H1 (cell line): ENCODE measurements at regions not wholly inside any gene's neighbourhood (a gene's known extent, or its start where the extent isn't known, plus 50 kb on each side); places are given as distances from the start of the nearest gene placed in this dataset.
A peak's percentile ranks its signal among the peaks of the same experiment; 100 is the strongest.
"Not testable (repeated sequence)": the region's sequence is repeated elsewhere in the genome, so short reads cannot be mapped to it uniquely, and the experiment has no call there.

Experiments used
- CTCF ChIA-PET: fragments of 300-600 bp; sonication (Branson Sonifier 250); formaldehyde crosslinking; loops from one replicate; lab custom pipeline; 2021; ENCODE audit not compliant: partially characterized antibody; lab: Charles Lee
- POLR2A ChIA-PET: fragments of 300-600 bp; sonication (Branson Sonifier 250); formaldehyde crosslinking; loops from one replicate; lab custom pipeline; 2021; ENCODE audit warnings: inconsistent platforms; ENCODE audit not compliant: partially characterized antibody; lab: Charles Lee
- DNase-seq, 2 experiments: peaks; one replicate each; pipeline versions ENCODE4 v3.0.0 to v3.0.0-alpha.2; 2010 to 2022; ENCODE audit warnings: low spot score in 2 of 2, low read depth in 1 of 2, mixed read lengths in 1 of 2
- FAIRE-seq: peaks from 2 replicates; lab custom pipeline; 2011; peaks lifted over from hg19 to GRCh38; lab: Jason Lieb, UNC
- H2AFZ ChIP-seq: 2 replicates; pipeline ENCODE4 v1.8.1; 2012; ENCODE audit warnings: low read length, inconsistent platforms
- H2AK5ac ChIP-seq: 2 replicates; pipeline ENCODE4 v1.6.1; 2013; ENCODE audit warnings: low read depth, low read length
- H2BK120ac ChIP-seq: replicated peaks from 2 replicates; pipeline ENCODE3; 2013; ENCODE audit warnings: low read depth, low read length, inconsistent platforms
- H2BK12ac ChIP-seq: 2 replicates; pipeline ENCODE4 v1.6.1; 2013; ENCODE audit warnings: low read depth, low read length
- H2BK15ac ChIP-seq: 2 replicates; pipeline ENCODE4 v1.6.1; 2013; ENCODE audit warnings: low read length
- H2BK20ac ChIP-seq: 2 replicates; pipeline ENCODE4 v1.6.1; 2013; ENCODE audit warnings: low read length
- H2BK5ac ChIP-seq: 2 replicates; pipeline ENCODE4 v1.6.1; 2013; ENCODE audit warnings: low read depth, low read length
- H3K14ac ChIP-seq: 2 replicates; pipeline ENCODE4 v1.6.1; 2013; ENCODE audit warnings: inconsistent platforms; ENCODE audit not compliant: insufficient read length
- H3K18ac ChIP-seq: 2 replicates; pipeline ENCODE4 v1.6.1; 2013; ENCODE audit warnings: low read length; ENCODE audit errors: extremely low read depth
- H3K23ac ChIP-seq: 2 replicates; pipeline ENCODE4 v1.6.1; 2013; ENCODE audit warnings: inconsistent platforms; ENCODE audit not compliant: insufficient read length
- H3K23me2 ChIP-seq: 2 replicates; pipeline ENCODE4 v1.6.1; 2013; ENCODE audit warnings: low read depth, low read length
- H3K27ac ChIP-seq: 2 replicates; pipeline ENCODE4 v1.6.1; 2011; ENCODE audit warnings: low read depth, low read length, inconsistent platforms
- H3K27me3 ChIP-seq, 4 experiments: replicated peaks in 1 of 4; 1 replicate in 1 of 4; 2 replicates in 3 of 4; pipeline versions ENCODE4 v1.6.1 to v1.8.1; 2011 to 2013; ENCODE audit warnings: low read length in 3 of 4, mild to moderate bottlenecking in 3 of 4, inconsistent platforms in 2 of 4, mixed read lengths in 2 of 4, moderate library complexity in 1 of 4; ENCODE audit not compliant: control insufficient read depth in 3 of 4, insufficient read depth in 3 of 4; ENCODE audit errors: extremely low read depth in 1 of 4
- H3K36me3 ChIP-seq, 4 experiments: 2 replicates each; pipeline versions ENCODE4 v1.6.1 to v1.8.1; 2011 to 2013; ENCODE audit warnings: mild to moderate bottlenecking in 4 of 4, low read length in 3 of 4, moderate library complexity in 2 of 4, control low read depth in 1 of 4, inconsistent platforms in 1 of 4; ENCODE audit not compliant: insufficient read depth in 4 of 4, control insufficient read depth in 2 of 4
- H3K4ac ChIP-seq: replicated peaks from 2 replicates; pipeline ENCODE3; 2013; ENCODE audit warnings: low read length, low read depth, mixed read lengths, inconsistent platforms; ENCODE audit not compliant: insufficient read length
- H3K4me1 ChIP-seq, 4 experiments: replicated peaks in 1 of 4; 1 replicate in 1 of 4; 2 replicates in 3 of 4; pipeline versions ENCODE4 v1.6.1 to v1.8.1; 2011 to 2013; ENCODE audit warnings: low read length in 3 of 4, inconsistent platforms in 2 of 4, mixed read lengths in 1 of 4; ENCODE audit not compliant: insufficient read depth in 4 of 4, control insufficient read depth in 3 of 4
- H3K4me2 ChIP-seq, 2 experiments: 2 replicates each; pipeline versions ENCODE4 v1.6.1 to v1.8.1; 2011 to 2013; ENCODE audit warnings: low read depth in 2 of 2, low read length in 2 of 2, control low read depth in 1 of 2, inconsistent platforms in 1 of 2, mild to moderate bottlenecking in 1 of 2; ENCODE audit not compliant: insufficient read depth in 1 of 2
- H3K4me3 ChIP-seq, 4 experiments: fragments of 200-600, 300-600 bp in 1 of 4; sonication (generic), shearing (Covaris generic), sonication (Bioruptor Twin) in 1 of 4; 2 replicates each; pipeline versions ENCODE4 v1.5.1 to v1.8.1; 2011 to 2016; ENCODE audit warnings: low read length in 4 of 4, low read depth in 3 of 4, control low read depth in 2 of 4, inconsistent platforms in 2 of 4, mild to moderate bottlenecking in 2 of 4, mixed read lengths in 1 of 4, moderate library complexity in 1 of 4; ENCODE audit not compliant: insufficient read depth in 2 of 4; ENCODE audit errors: extremely low read depth in 1 of 4
- H3K56ac ChIP-seq: replicated peaks from 2 replicates; pipeline ENCODE3; 2013; ENCODE audit warnings: low read depth, mild to moderate bottlenecking, mixed read lengths, low read length, inconsistent platforms; ENCODE audit not compliant: insufficient read length
- H3K79me1 ChIP-seq: 2 replicates; pipeline ENCODE4 v1.6.1; 2013; ENCODE audit warnings: low read depth, low read length, control low read depth
- H3K79me2 ChIP-seq, 2 experiments: 2 replicates each; pipeline versions ENCODE4 v1.6.1 to v1.8.1; 2012 to 2013; ENCODE audit warnings: low read length in 2 of 2, mild to moderate bottlenecking in 2 of 2, inconsistent platforms in 1 of 2; ENCODE audit not compliant: insufficient read depth in 2 of 2, control insufficient read depth in 1 of 2
- H3K9ac ChIP-seq, 4 experiments: replicated peaks in 1 of 4; 1 replicate in 1 of 4; 2 replicates in 3 of 4; pipeline versions ENCODE4 v1.6.1 to v1.8.1; 2011 to 2013; ENCODE audit warnings: low read depth in 3 of 4, low read length in 3 of 4, control low read depth in 2 of 4, mild to moderate bottlenecking in 2 of 4, moderate library complexity in 2 of 4, inconsistent platforms in 1 of 4; ENCODE audit errors: extremely low read depth in 1 of 4
- H3K9me3 ChIP-seq, 2 experiments: 2 replicates each; pipeline versions ENCODE4 v1.6.1 to v1.8.1; 2012 to 2013; ENCODE audit warnings: mild to moderate bottlenecking in 2 of 2, moderate library complexity in 2 of 2, control low read depth in 1 of 2, inconsistent platforms in 1 of 2, low read depth in 1 of 2, low read length in 1 of 2, mixed read lengths in 1 of 2; ENCODE audit not compliant: insufficient read depth in 2 of 2
- H4K20me1 ChIP-seq, 2 experiments: replicated peaks in 1 of 2; 2 replicates each; pipeline versions ENCODE3 to v1.8.1; 2011 to 2013; ENCODE audit warnings: inconsistent platforms in 2 of 2, low read length in 2 of 2, mild to moderate bottlenecking in 1 of 2; ENCODE audit not compliant: insufficient read depth in 2 of 2, control insufficient read depth in 1 of 2
- H4K5ac ChIP-seq: 2 replicates; pipeline ENCODE4 v1.6.1; 2013; ENCODE audit warnings: low read length, low read depth, mixed read lengths, inconsistent platforms; ENCODE audit not compliant: insufficient read length
- H4K8ac ChIP-seq: 2 replicates; pipeline ENCODE4 v1.8.0; 2013; ENCODE audit warnings: mild to moderate bottlenecking, moderate library complexity, low read length, inconsistent platforms; ENCODE audit not compliant: insufficient read depth; ENCODE audit errors: extremely low read depth
- H4K91ac ChIP-seq: replicated peaks from 2 replicates; pipeline ENCODE3; 2013; ENCODE audit warnings: low read length, mixed read lengths, inconsistent platforms; ENCODE audit not compliant: insufficient read length
- WGBS, 2 experiments: shearing (Covaris generic) in 1 of 2; methylation state at CpG; one replicate each; pipeline versions ENCODE4 v1.1.6 to v1.1.7; 2013 to 2015; ENCODE audit warnings: low lambda C conversion rate in 2 of 2, mixed read lengths in 2 of 2, inconsistent platforms in 1 of 2, low coverage in 1 of 2, missing lambda C conversion rate in 1 of 2; ENCODE audit not compliant: insufficient replicate concordance in 2 of 2, insufficient coverage in 1 of 2, insufficient read length in 1 of 2; ENCODE audit errors: extremely low coverage in 1 of 2, missing lambda C conversion rate in 1 of 2; 5-methylcytosine and 5-hydroxymethylcytosine counted together

DNA sequence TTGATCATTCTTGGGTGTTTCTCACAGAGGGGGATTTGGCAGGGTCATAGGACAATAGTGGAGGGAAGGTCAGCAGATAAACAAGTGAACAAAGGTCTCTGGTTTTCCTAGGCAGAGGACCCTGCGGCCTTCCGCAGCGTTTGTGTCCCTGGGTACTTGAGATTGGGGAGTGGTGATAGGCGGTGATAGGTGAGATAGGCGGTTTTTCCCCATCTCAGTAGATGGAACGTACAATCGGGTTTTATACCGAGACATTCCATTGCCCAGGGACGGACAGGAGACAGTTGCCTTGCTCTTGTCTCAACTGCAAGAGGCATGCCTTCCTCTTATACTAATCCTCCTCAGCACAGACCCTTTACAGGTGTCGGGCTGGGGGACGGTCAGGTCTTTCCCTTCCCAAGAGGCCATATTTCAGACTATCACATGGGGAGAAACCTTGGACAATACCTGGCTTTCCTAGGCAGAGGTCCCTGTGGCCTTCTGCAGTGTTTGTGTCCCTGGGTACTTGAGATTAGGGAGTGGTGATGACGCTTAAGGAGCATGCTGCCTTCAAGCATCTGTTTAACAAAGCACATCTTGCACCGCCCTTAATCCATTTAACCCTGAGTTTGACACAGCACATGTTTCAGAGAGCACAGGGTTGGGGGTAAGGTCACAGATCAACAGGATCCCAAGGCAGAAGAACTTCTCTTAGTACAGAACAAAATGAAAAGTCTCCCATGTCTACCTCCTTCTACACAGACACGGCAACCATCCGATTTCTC lies 86.2 kb downstream of the OR2B2 start:
- not testable (repeated sequence) for H3K27me3 ChIP-seq, H4K8ac ChIP-seq, H2AK5ac ChIP-seq, H3K23me2 ChIP-seq, H4K5ac ChIP-seq, H2BK120ac ChIP-seq, H3K9ac ChIP-seq, H3K23ac ChIP-seq, H3K56ac ChIP-seq, H3K4ac ChIP-seq, FAIRE-seq, H3K18ac ChIP-seq, H2BK12ac ChIP-seq, H2AFZ ChIP-seq, H2BK15ac ChIP-seq, H3K27ac ChIP-seq, H2BK20ac ChIP-seq, H2BK5ac ChIP-seq, H4K91ac ChIP-seq, H3K79me2 ChIP-seq, H4K20me1 ChIP-seq, H3K4me1 ChIP-seq, H3K14ac ChIP-seq, H3K79me1 ChIP-seq
- peak overlapping the region in 1 of 2 experiments; percentile 70; a peak in 2 of 4 replicates for H3K4me2 ChIP-seq
- H3K9me3 ChIP-seq: peaks cover 8 to 13% of the 10 kb centered on the region in 2 experiments; a peak in 3 of 4 replicates
- peaks cover 0 to 13% (median 5%) of the 10 kb centered on the region in 4 experiments; a peak in 4 of 8 replicates for H3K36me3 ChIP-seq
- 65% methylated on average over 12 of the region's 15 CpGs; no CpG with 5 or more reads in 1 of the 2 experiments for WGBS, 2 experiments
- ChIA-PET POLR2A (interaction anchor here (1.3 to 9.2 kb wide), 10 partner anchors 8 to 1800 kb away, joined by 5 to 607 read pairs (median 108); a partner anchor contains a TSS), CTCF (interaction anchor here (1.5 kb wide), 1 partner anchor 14 kb away, joined by 3 read pairs; no protein-coding TSS in a partner anchor)
- DNase-seq: peak in 1 of 2 experiments; percentile 53
- H3K4me3 ChIP-seq: peak overlapping the region in 1 of 4 experiments; percentile 59; a peak in 1 of 8 replicates
